ENCODE measurements at regions not wholly inside any gene's neighbourhood (a gene's known extent, or its start where the extent isn't known, plus 50 kb on each side); places are given as distances from the start of the nearest gene placed in this dataset.

- TF ChIP-seq, protein P1, sequence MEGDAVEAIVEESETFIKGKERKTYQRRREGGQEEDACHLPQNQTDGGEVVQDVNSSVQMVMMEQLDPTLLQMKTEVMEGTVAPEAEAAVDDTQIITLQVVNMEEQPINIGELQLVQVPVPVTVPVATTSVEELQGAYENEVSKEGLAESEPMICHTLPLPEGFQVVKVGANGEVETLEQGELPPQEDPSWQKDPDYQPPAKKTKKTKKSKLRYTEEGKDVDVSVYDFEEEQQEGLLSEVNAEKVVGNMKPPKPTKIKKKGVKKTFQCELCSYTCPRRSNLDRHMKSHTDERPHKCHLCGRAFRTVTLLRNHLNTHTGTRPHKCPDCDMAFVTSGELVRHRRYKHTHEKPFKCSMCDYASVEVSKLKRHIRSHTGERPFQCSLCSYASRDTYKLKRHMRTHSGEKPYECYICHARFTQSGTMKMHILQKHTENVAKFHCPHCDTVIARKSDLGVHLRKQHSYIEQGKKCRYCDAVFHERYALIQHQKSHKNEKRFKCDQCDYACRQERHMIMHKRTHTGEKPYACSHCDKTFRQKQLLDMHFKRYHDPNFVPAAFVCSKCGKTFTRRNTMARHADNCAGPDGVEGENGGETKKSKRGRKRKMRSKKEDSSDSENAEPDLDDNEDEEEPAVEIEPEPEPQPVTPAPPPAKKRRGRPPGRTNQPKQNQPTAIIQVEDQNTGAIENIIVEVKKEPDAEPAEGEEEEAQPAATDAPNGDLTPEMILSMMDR (IDR thresholded peaks at IDR 0.05; ENCODE audit: insufficient read depth, low read depth, low read length) = no peak
- TF ChIP-seq EZH2 (IDR thresholded peaks at IDR 0.05; ENCODE audit: insufficient read depth, low read length) = no peak
These were observed 236.6 kb upstream of the ACTBL2 start for GRCh38 chr5:57719216-57719615.
